Prostate gland (tissue), 2 donors: ENCODE measurements at regions not wholly inside any gene's neighbourhood (a gene's known extent, or its start where the extent isn't known, plus 50 kb on each side); places are given as distances from the start of the nearest gene placed in this dataset.

Source experiments
- POLR2AphosphoS5 ChIP-seq: sonication (generic); formaldehyde crosslinking; IDR thresholded peaks from one replicate; pipeline ENCODE4 v1.6.1; 2017; ENCODE audit warnings: antibody characterized with exemption
- TF ChIP-seq, protein P1 (sequence below), 4 experiments: fragments of 200-600 bp in 2 of 4; fragments of 450-650 bp in 2 of 4; sonication (generic) in 2 of 4; IDR thresholded peaks; 1 replicate in 3 of 4; 2 replicates in 1 of 4; pipeline ENCODE4 v1.5.1; 2016 to 2019; ENCODE audit warnings: antibody characterized with exemption in 4 of 4, mild to moderate bottlenecking in 2 of 4, moderate library complexity in 2 of 4

DNA sequence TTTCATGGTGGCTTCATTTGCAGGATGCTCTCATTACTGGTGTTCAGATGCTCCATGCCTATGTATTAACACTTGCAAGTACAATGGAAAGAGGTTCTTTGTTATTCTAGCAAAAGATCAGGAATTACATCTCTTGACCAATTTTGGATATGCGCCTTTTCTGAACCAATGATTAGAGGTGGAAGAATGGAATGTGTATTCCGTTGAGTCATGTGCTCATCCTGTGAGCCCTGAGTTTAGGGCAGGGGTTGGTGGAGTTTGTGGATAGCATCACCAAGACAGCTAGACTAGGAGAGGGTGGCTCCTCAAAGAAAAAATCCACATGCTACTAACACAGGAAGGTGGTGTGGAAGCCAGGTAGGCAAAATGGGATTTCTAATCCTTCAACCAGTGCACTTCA is 80.7 kb upstream of the SLC25A26 start:
- TF ChIP-seq POLR2AphosphoS5, result no peak
- TF ChIP-seq, protein P1, sequence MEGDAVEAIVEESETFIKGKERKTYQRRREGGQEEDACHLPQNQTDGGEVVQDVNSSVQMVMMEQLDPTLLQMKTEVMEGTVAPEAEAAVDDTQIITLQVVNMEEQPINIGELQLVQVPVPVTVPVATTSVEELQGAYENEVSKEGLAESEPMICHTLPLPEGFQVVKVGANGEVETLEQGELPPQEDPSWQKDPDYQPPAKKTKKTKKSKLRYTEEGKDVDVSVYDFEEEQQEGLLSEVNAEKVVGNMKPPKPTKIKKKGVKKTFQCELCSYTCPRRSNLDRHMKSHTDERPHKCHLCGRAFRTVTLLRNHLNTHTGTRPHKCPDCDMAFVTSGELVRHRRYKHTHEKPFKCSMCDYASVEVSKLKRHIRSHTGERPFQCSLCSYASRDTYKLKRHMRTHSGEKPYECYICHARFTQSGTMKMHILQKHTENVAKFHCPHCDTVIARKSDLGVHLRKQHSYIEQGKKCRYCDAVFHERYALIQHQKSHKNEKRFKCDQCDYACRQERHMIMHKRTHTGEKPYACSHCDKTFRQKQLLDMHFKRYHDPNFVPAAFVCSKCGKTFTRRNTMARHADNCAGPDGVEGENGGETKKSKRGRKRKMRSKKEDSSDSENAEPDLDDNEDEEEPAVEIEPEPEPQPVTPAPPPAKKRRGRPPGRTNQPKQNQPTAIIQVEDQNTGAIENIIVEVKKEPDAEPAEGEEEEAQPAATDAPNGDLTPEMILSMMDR (IDR thresholded peaks at IDR 0.05), result no peak
